NCI-H526 (cell line): ENCODE measurements at regions not wholly inside any gene's neighbourhood (a gene's known extent, or its start where the extent isn't known, plus 50 kb on each side); places are given as distances from the start of the nearest gene placed in this dataset.
"Not testable (repeated sequence)": the region's sequence is repeated elsewhere in the genome, so short reads cannot be mapped to it uniquely, and the experiment has no call there.

Source experiments
- DNase-seq, 2 experiments: peaks; one replicate each; lab custom pipeline; 2025; lab: John Stamatoyannopoulos, UW

- no peak for DNase-seq
Measured at GRCh38 chr9:106106396-106106795, 412.1 kb downstream of the TMEM38B start.

GRCh38 chr9:106107716-106108115 lies 413.4 kb downstream of the TMEM38B start:
- DNase-seq = no peak

GRCh38 chr9:106109706-106110105 lies 415.4 kb downstream of the TMEM38B start:
- not testable (repeated sequence) for DNase-seq

- no peak for DNase-seq
Measured at GRCh38 chr9:106110483-106110882, 416.1 kb downstream of the TMEM38B start.

- peak; percentile 77 for DNase-seq
Measured at GRCh38 chr9:106111039-106111730, 416.8 kb downstream of the TMEM38B start.

GRCh38 chr9:106112935-106113334 lies 418.6 kb downstream of the TMEM38B start:
- no peak for DNase-seq

- DNase-seq = no peak
Measured at GRCh38 chr9:106119176-106119575, 424.8 kb downstream of the TMEM38B start.

- DNase-seq = no peak
Measured at GRCh38 chr9:106120071-106120470, 425.7 kb downstream of the TMEM38B start.

- DNase-seq = no peak
Measured at GRCh38 chr9:106127776-106128175, 433.4 kb downstream of the TMEM38B start.

GRCh38 chr9:106130374-106130773 lies 436.0 kb downstream of the TMEM38B start:
- DNase-seq = no peak

GRCh38 chr9:106143781-106144180 lies 449.4 kb downstream of the TMEM38B start:
- DNase-seq = no peak

- peak; percentile 5 to 42 for DNase-seq
Measured at GRCh38 chr9:106146066-106146840, 451.9 kb downstream of the TMEM38B start.

- no peak for DNase-seq
Measured at GRCh38 chr9:106146886-106147285, 452.5 kb downstream of the TMEM38B start.

GRCh38 chr9:106149956-106150355 lies 455.6 kb downstream of the TMEM38B start:
- DNase-seq = no peak

GRCh38 chr9:106156465-106156864 lies 462.1 kb downstream of the TMEM38B start:
- DNase-seq = no peak

GRCh38 chr9:106172265-106172664 lies 477.9 kb downstream of the TMEM38B start:
- no peak for DNase-seq

- peak in 1 of 2 experiments; percentile 2 for DNase-seq
Measured at GRCh38 chr9:106174346-106174745, 480.0 kb downstream of the TMEM38B start.

GRCh38 chr9:106177216-106177615 lies 482.9 kb downstream of the TMEM38B start:
- peak in 1 of 2 experiments; percentile 8 for DNase-seq

GRCh38 chr9:106179191-106179590 lies 484.9 kb downstream of the TMEM38B start:
- DNase-seq = peak; percentile 5 to 7

GRCh38 chr9:106203815-106204516 lies 509.6 kb downstream of the TMEM38B start:
- peak in 1 of 2 experiments; percentile 8 for DNase-seq

GRCh38 chr9:106207298-106207697 lies 513.0 kb downstream of the TMEM38B start:
- DNase-seq = peak in 1 of 2 experiments; percentile 25

- DNase-seq = no peak
Measured at GRCh38 chr9:106218427-106218826, 524.1 kb downstream of the TMEM38B start.

GRCh38 chr9:106218854-106219253 lies 524.5 kb downstream of the TMEM38B start:
- no peak for DNase-seq
